Erythroblast (primary cell): ENCODE measurements at regions not wholly inside any gene's neighbourhood (a gene's known extent, or its start where the extent isn't known, plus 50 kb on each side); places are given as distances from the start of the nearest gene placed in this dataset.

Source experiments
- GATA1 ChIP-seq: IDR thresholded peaks from 2 replicates; pipeline ENCODE4 v1.6.1; 2011; ENCODE audit warnings: low read depth, mild to moderate bottlenecking, control low read depth, low read length, moderate library complexity
- POLR2A ChIP-seq: IDR thresholded peaks from 2 replicates; pipeline ENCODE4 v1.6.1; 2011; ENCODE audit warnings: mild to moderate bottlenecking, low read length

DNA sequence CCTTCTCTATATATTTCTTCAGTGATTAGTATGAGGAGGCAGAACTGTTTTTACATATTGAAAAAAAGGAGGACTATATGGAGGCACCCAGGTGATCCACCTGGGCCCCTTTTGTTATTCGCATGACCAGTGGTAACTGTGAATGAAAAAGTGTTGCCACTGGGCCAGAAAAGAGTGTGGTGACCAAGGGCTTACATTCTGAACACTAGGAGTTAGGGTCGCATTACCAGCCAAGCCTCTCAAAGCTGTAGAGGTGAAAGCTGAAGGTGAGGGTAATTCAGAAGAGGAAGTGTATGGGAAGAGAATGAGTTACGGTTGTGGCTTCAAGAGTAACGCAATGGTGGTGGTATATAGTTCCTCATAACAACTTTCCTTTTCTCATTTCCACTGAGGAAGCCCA, 487.6 kb downstream of the TMEM182 start:
- TF ChIP-seq POLR2A (no peak), GATA1 (no peak)
